ENCODE measurements at regions not wholly inside any gene's neighbourhood (a gene's known extent, or its start where the extent isn't known, plus 50 kb on each side); places are given as distances from the start of the nearest gene placed in this dataset.

GRCh38 chr17:79395545-79395944 is 215.3 kb downstream of the RBFOX3 start:
- Histone ChIP-seq H3K27me3 (ENCODE audit: control insufficient read depth in 2 of 2, insufficient read depth in 2 of 2, low read length in 2 of 2) (peaks cover 4 to 10% of the 10 kb centered on the region in 2 experiments), H3K9ac (replicated peaks; ENCODE audit: extremely low read depth, insufficient read depth, low read length) (no peak overlapping the region), H4K20me1 (replicated peaks; ENCODE audit: control insufficient read depth, extremely low read depth, insufficient read depth, low read length) (no peaks in the 10 kb centered on the region), H3K36me3 (ENCODE audit: control insufficient read depth in 2 of 2, extremely low read depth in 1 of 2, insufficient read depth in 2 of 2, low read length in 2 of 2) (no peaks in the 10 kb centered on the region), H3K4me2 (ENCODE audit: insufficient read depth, low read length) (no peak overlapping the region), H3K4me1 (ENCODE audit: control insufficient read depth, extremely low read depth, insufficient read depth, low read length) (no peaks in the 10 kb centered on the region), H3K79me2 (ENCODE audit: control insufficient read depth, insufficient read depth, low read length) (no peaks in the 10 kb centered on the region), H3K27ac (ENCODE audit: insufficient read depth, low read depth, low read length) (no peak overlapping the region), H3K4me3 (replicated peaks in 1 of 3; ENCODE audit: insufficient read depth in 1 of 3, low read depth in 1 of 3, low read length in 3 of 3) (no peak overlapping the region), H3K9me1 (replicated peaks; ENCODE audit: control insufficient read depth, extremely low read depth, insufficient read depth, low read length) (no peaks in the 10 kb centered on the region), H2AFZ (ENCODE audit: low read depth, low read length) (no peak overlapping the region), H3K9me3 (replicated peaks; ENCODE audit: control insufficient read depth, insufficient read depth, low read length) (no peaks in the 10 kb centered on the region)
- dilution Hi-C loops (cut with MboI; ENCODE audit: extremely low pct_ligation_motif_present, low sequenced_read_pairs), result no loop called here
- POLR2A ChIA-PET, result no interaction called here
- no peak for DNase-seq (ENCODE audit: low read depth, low spot score)
- intact Hi-C loops (cut with micrococcal nuclease), result no loop called here
- BruUV-seq (replicated peaks), result no TSS peak
- FAIRE-seq, result no peak
- TF ChIP-seq POLR2AphosphoS5 (IDR thresholded peaks at IDR 0.05; ENCODE audit: insufficient read depth, low read depth, low read length) (no peak), MYC (IDR thresholded peaks at IDR 0.05; ENCODE audit: low read depth, low read length) (no peak), JUN (IDR thresholded peaks at IDR 0.05; ENCODE audit: borderline replicate concordance, insufficient read depth, insufficient read length, low read depth) (no peak), FOS (IDR thresholded peaks at IDR 0.05; ENCODE audit: borderline replicate concordance, insufficient read depth, low read length) (no peak), EZH2 (IDR thresholded peaks at IDR 0.05; ENCODE audit: borderline replicate concordance, low read depth, low read length, severe bottlenecking) (no peak), POLR2A (IDR thresholded peaks at IDR 0.05; ENCODE audit: low read depth, low read length) (no peak), GATA2 (IDR thresholded peaks at IDR 0.05; ENCODE audit: insufficient read depth, insufficient read length, low read depth, low read length) (no peak), CTCF (IDR thresholded peaks at IDR 0.05; ENCODE audit: extremely low read depth in 1 of 2, insufficient read depth in 1 of 2, low read depth in 1 of 2, low read length in 2 of 2) (no peak)
- TF ChIP-seq, protein P1, sequence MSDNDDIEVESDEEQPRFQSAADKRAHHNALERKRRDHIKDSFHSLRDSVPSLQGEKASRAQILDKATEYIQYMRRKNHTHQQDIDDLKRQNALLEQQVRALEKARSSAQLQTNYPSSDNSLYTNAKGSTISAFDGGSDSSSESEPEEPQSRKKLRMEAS (IDR thresholded peaks at IDR 0.05; ENCODE audit: insufficient read depth, insufficient read length), result no peak
- CTCF ChIA-PET, result interaction anchor here (5.8 to 13.5 kb wide), 4 partner anchors 10 to 351 kb away, joined by 108 to 428 read pairs (median 126); no protein-coding TSS in a partner anchor
